Calu3 (cell line): ENCODE measurements at regions not wholly inside any gene's neighbourhood (a gene's known extent, or its start where the extent isn't known, plus 50 kb on each side); places are given as distances from the start of the nearest gene placed in this dataset.

ENCODE experiments used
- BruUV-seq: library from RNA; stranded (reverse); fragments of 400-500 nt; replicated peaks from 2 replicates; lab custom pipeline; 2021; lab: Mats Ljungman, UMichigan
- CTCF ChIA-PET: fragments of 300-600 bp; sonication (Branson Sonifier 250); formaldehyde crosslinking; loops from one replicate; lab custom pipeline; 2022; ENCODE audit warnings: antibody characterized with exemption; lab: Charles Lee
- DNase-seq: peaks from one replicate; pipeline ENCODE4 v3.0.0; 2022
- H3K27ac Mint-ChIP-seq: one replicate; pipeline ENCODE4 v1.8.0; 2022; ENCODE audit warnings: mixed read lengths; ENCODE audit not compliant: unreplicated experiment
- H3K27me3 Mint-ChIP-seq: one replicate; pipeline ENCODE4 v1.8.0; 2022; ENCODE audit warnings: mixed read lengths; ENCODE audit not compliant: unreplicated experiment
- H3K36me3 Mint-ChIP-seq: one replicate; pipeline ENCODE4 v1.8.0; 2022; ENCODE audit warnings: mild to moderate bottlenecking, moderate library complexity, mixed read lengths; ENCODE audit not compliant: insufficient read depth, unreplicated experiment
- H3K4me1 Mint-ChIP-seq: one replicate; pipeline ENCODE4 v1.8.0; 2022; ENCODE audit warnings: mild to moderate bottlenecking, low read depth, mixed read lengths; ENCODE audit not compliant: unreplicated experiment
- H3K4me3 Mint-ChIP-seq: one replicate; pipeline ENCODE4 v1.8.0; 2022; ENCODE audit warnings: mild to moderate bottlenecking, low read depth, moderate library complexity, mixed read lengths; ENCODE audit not compliant: unreplicated experiment
- H3K9me3 Mint-ChIP-seq: one replicate; pipeline ENCODE4 v1.8.0; 2022; ENCODE audit warnings: low read depth, mixed read lengths; ENCODE audit not compliant: unreplicated experiment
- intact Hi-C: fragments of 100-400 bp; cut with micrococcal nuclease; formaldehyde crosslinking; loops from one replicate; pipeline ENCODE4 v1.10.0; 2022; ENCODE audit not compliant: unreplicated experiment
- TF ChIP-seq, protein P1 (sequence below): fragments of 200-600 bp; IDR thresholded peaks from one replicate; pipeline ENCODE4 v1.8.0; 2022; ENCODE audit warnings: antibody characterized with exemption; ENCODE audit not compliant: unreplicated experiment

DNA sequence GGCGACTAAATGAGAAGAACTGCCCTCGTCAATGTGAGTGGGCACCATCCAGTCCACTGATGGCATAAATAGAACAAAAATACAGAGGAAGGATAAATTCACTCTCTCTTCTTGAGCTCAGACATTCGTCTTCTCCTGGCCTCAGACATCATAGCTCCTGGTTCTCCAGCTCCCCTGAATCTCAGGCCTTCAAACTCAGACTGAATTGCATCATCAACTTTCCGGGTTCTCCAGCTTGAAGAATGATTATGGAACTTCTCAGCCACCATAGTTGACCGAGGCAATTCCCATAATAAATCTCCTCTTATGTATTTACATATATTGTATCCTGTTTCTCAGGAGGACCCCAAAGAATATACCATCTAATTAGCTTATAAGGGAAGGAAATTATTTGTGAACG, 55.0 kb upstream of the FNDC3A start:
- TF ChIP-seq, protein P1, sequence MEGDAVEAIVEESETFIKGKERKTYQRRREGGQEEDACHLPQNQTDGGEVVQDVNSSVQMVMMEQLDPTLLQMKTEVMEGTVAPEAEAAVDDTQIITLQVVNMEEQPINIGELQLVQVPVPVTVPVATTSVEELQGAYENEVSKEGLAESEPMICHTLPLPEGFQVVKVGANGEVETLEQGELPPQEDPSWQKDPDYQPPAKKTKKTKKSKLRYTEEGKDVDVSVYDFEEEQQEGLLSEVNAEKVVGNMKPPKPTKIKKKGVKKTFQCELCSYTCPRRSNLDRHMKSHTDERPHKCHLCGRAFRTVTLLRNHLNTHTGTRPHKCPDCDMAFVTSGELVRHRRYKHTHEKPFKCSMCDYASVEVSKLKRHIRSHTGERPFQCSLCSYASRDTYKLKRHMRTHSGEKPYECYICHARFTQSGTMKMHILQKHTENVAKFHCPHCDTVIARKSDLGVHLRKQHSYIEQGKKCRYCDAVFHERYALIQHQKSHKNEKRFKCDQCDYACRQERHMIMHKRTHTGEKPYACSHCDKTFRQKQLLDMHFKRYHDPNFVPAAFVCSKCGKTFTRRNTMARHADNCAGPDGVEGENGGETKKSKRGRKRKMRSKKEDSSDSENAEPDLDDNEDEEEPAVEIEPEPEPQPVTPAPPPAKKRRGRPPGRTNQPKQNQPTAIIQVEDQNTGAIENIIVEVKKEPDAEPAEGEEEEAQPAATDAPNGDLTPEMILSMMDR: no peak
- BruUV-seq: no TSS peak
- Mint-ChIP-seq H3K4me1 (no peaks in the 10 kb centered on the region), H3K27ac (no peak overlapping the region), H3K27me3 (no peaks in the 10 kb centered on the region), H3K36me3 (no peaks in the 10 kb centered on the region), H3K9me3 (peaks cover 4% of the 10 kb centered on the region), H3K4me3 (no peak overlapping the region)
- CTCF ChIA-PET: no interaction called here
- intact Hi-C loops: no loop called here
- DNase-seq: no peak

- Mint-ChIP-seq H3K36me3 (no peaks in the 10 kb centered on the region), H3K9me3 (no peaks in the 10 kb centered on the region), H3K27me3 (no peaks in the 10 kb centered on the region), H3K27ac (no peak overlapping the region), H3K4me3 (no peak overlapping the region), H3K4me1 (peaks cover 2% of the 10 kb centered on the region)
- CTCF ChIA-PET: no interaction called here
- TF ChIP-seq, protein P1: no peak
- no peak for DNase-seq
- BruUV-seq: no TSS peak
- intact Hi-C loops: no loop called here
Observed at GRCh38 chr13:48923376-48923775, 52.3 kb upstream of the FNDC3A start.

GRCh38 chr13:48925001-48925400, 50.7 kb upstream of the FNDC3A start:
- H3K4me3 Mint-ChIP-seq: no peak overlapping the region
- H3K36me3 Mint-ChIP-seq: no peaks in the 10 kb centered on the region
- intact Hi-C loops: no loop called here
- no peaks in the 10 kb centered on the region for H3K9me3 Mint-ChIP-seq
- BruUV-seq: no TSS peak
- H3K27me3 Mint-ChIP-seq: no peaks in the 10 kb centered on the region
- TF ChIP-seq, protein P1: no peak
- peaks cover 8% of the 10 kb centered on the region for H3K4me1 Mint-ChIP-seq
- DNase-seq: no peak
- CTCF ChIA-PET: no interaction called here
- no peak overlapping the region for H3K27ac Mint-ChIP-seq
